GM21447 (cell line): ENCODE measurements at regions not wholly inside any gene's neighbourhood (a gene's known extent, or its start where the extent isn't known, plus 50 kb on each side); places are given as distances from the start of the nearest gene placed in this dataset.
"Not testable (repeated sequence)": the region's sequence is repeated elsewhere in the genome, so short reads cannot be mapped to it uniquely, and the experiment has no call there.

Source experiments
- ATAC-seq: cut with Tn5 transposase; IDR thresholded peaks from one replicate; pipeline ENCODE4 v1.9.1; 2021; ENCODE audit not compliant: unreplicated experiment

DNA sequence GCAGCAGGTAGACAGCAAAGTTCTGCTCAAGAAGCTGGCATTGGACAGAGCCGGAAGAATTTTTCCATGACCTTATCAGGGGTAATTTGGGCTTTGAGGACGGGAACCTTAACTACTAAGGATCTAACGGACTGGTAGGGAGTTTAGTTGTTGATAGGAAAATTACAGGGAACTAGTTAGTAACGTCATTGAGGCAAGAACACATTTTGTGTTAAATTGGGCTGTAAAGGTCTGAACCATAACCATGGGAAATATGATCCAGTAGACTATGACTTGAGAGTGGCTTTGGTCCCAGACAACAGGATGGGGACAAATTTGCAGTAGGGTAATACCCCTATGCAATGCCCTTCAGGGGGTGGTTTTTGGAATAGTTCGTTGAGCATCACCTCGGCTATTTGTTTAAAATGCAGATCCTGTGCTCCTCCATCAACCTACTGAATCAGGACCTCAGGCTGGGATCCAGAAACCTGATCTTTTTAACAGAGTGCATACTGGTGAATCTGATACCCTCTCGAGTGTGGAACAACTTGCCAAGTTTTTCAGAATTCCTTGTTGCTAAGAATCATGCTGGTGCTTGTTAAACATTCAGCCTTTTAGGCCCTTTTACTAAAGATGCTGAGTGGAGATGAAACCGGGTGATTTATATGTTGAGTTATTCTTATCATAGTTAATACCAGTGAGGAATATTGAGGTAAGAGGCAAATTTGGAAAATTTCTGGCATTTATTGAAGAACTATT lies 255.1 kb downstream of the MAP2K6 start:
- ATAC-seq, result no peak

GRCh38 chr17:69672924-69673323 lies 258.4 kb downstream of the MAP2K6 start:
- no peak for ATAC-seq

- ATAC-seq, result no peak
These were observed 262.6 kb downstream of the MAP2K6 start for GRCh38 chr17:69677130-69677529.

DNA sequence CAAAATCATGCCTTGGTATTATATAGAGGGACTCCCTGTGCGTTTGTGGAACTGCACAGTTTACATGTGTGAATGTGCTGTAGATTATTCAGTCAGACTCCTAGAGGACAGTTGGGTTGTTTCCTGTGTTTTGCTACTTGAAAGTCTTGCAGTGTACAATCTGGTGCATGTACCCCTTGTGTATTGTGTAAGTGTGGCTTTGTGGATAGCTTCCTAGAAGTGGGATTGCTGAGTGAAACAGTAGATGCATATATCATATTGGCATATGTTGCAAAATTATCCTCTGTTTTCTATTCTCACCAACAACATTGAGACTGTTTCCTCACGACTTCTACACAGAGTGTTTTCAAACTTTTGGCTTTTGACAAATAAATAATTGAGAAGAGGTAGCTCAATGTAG lies 263.7 kb downstream of the MAP2K6 start:
- no peak for ATAC-seq

DNA sequence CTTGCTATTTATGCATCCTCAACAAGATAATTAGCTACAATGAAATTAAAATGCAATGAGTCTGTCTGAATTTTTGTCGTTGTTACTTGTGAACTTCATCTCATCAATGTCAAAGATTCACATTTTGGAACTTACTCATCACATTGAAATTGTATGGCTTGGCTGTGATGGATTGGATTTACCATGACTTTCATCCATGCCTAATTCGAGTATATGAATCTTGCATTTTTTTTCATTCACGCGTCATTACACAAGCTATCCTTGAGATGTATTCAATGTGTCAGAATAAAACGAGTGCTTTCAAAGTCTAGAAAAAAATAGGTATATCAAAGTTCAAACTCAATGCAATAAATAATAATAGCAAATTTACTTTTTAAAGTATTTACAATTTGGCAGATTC lies 265.3 kb downstream of the MAP2K6 start:
- ATAC-seq, result no peak

- no peak for ATAC-seq
These were observed 269.8 kb downstream of the MAP2K6 start for GRCh38 chr17:69684251-69684650.

GRCh38 chr17:69685150-69685549 lies 270.7 kb downstream of the MAP2K6 start:
- not testable (repeated sequence) for ATAC-seq

- ATAC-seq, result no peak
These were observed 276.0 kb downstream of the MAP2K6 start for GRCh38 chr17:69690531-69690930.

DNA sequence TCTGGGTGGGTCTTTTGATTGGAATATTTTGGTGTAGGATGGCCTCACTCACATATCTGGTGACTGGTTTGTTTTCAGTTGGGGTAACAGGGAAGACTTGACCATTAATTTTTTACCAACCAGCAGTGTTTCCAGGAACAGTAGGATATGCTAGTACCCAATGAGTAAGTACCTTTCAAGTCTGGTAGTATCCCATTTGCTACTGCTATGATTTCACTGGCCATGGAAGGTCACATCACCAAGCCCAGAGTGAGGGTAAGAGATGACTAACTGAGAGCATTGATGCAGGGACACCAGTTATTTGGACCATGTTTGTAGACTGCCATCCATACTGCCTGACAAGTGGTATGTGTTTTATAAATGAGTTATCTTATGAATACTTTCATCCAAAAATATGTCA lies 277.7 kb downstream of the MAP2K6 start:
- ATAC-seq, result no peak

- no peak for ATAC-seq
These were observed 281.1 kb downstream of the MAP2K6 start for GRCh38 chr17:69695646-69696045.

DNA sequence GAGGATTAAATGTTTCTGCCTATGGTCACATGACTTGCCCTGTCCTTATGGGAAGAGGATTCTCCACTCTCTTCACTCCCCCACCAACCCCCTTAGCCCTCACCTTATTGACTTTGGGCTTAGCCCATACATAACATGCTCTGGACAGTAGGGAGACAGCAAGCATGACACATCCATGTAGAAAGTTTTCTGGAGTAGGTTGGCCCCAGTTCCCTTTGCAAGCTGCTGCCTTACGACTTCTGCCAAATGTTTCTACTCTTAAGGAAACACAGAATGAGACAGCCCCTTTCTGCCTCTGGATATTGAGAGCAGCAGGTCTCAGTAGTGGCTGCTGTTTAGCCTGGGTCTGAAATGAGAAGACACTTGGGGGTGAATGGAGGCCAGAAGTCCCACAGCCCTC lies 282.2 kb downstream of the MAP2K6 start:
- ATAC-seq, result no peak

- ATAC-seq, result not testable (repeated sequence)
These were observed 283.9 kb downstream of the MAP2K6 start for GRCh38 chr17:69698352-69698751.

DNA sequence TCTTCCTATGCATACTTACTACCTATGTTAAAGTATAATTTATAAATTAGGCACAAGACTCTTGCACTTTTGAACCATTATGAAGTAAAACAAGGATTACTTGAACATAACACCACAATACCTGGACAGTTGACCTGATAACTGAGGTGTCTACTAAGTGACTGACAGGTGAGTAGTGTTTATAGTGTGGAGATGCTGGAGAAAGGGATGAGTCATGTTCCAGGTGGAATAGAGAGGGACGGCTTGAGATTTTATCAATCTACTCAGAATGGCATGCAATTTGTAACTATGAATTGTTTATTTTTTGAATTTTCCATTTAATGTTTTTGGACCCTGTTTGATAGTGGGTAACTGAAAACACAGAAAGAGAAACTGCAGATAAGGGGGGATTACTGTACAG lies 287.6 kb downstream of the MAP2K6 start:
- ATAC-seq, result no peak

- ATAC-seq, result no peak
These were observed 289.3 kb downstream of the MAP2K6 start for GRCh38 chr17:69703751-69704150.

GRCh38 chr17:69704935-69705334 lies 290.4 kb downstream of the MAP2K6 start:
- no peak for ATAC-seq

GRCh38 chr17:69706127-69706526 lies 291.6 kb downstream of the MAP2K6 start:
- ATAC-seq, result no peak

DNA sequence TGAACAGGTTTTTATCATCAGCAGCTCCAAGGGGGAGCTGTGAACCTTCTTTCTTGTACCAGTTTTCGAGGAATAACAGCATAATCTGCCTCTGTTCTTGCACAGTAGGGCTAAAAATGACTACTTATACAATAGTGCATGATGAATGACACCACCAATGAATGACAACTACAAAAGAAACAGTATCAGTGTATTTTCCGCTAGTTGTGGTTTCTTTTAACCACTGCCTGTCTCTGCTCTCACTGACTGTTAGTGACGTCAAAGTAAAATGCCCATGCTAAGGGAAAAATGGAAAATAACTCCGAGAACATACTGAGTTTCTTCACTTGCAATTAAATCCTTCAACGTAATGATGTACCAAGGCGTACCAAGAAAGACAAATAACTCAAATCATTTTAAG lies 294.9 kb downstream of the MAP2K6 start:
- ATAC-seq, result no peak

DNA sequence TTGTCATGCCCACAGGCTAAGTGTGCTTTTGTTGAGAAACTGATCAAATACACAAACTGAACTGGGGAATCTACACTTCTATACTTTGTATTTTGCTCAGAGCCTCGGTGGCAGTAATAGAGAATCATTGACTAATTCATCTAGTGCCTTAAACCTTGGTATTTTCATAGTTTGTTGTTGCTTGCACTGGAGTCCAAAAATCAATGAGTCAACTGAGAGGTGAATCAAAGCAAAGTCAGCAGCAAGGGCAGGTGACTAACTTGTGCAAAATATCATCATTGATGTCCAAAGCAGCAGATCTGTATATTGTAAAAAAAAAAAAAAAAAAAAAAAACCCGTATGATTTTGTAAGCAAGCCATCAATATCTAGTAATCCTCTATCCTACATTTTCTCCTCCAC lies 296.4 kb downstream of the MAP2K6 start:
- ATAC-seq, result no peak

- ATAC-seq, result no peak
These were observed 297.0 kb downstream of the MAP2K6 start for GRCh38 chr17:69711541-69711940.

- no peak for ATAC-seq
These were observed 298.4 kb downstream of the MAP2K6 start for GRCh38 chr17:69712801-69713311.

DNA sequence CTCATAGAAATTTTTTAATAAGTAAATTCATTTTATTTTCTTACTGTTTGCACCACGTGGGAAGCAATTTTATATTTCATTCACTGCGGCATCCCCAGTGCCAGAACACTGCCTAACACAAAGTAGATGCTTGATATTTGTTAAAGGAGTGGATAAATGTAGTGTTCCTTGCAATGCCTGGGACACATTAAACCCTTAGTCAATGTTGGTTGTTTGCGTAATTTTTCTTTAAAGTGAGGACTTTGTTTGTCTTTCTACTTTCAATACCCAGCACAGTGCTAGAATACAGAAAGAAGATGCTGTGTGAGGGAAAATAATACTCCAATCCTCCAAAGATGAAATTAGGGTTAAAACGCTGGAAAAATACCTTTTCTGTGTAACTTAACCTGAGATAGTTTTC lies 299.3 kb downstream of the MAP2K6 start:
- ATAC-seq, result no peak

DNA sequence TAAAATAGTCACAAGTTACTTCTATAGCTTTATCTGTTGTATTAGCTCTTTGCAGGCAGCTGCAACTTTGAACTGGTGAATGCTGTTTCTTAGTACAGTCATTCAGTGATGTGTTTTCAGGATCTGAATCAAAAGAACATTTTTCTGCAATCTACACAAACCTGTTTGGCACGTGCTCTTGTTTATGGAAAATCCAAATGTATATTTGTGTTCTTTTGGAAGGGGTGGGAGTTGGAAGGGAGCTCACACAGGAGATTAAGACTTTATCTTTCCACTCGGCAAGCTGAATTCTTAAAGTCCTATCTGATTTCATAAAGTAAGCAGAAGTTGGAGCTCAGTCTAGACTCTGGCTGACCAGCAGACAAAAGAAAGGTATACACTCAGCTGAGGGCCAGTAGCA lies 300.2 kb downstream of the MAP2K6 start:
- no peak for ATAC-seq

DNA sequence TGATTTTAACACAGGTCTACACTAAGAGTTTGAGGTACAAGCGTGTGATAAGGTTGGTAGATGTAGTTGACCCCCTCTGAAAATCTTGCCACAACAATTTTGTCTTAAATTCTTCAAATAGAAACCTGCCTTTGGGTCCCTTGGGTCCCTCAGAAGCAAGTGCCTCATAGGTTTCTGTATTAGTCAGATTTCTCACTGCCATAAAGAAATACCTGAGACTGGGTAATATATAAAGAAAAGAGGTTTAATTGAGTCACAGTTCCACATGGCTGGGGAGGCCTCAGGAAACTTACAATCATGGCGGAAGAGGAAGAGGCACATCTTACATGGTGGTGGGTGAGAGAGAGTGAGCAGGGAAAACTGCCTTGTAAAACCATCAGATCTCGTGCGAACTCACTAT lies 301.2 kb downstream of the MAP2K6 start:
- ATAC-seq, result no peak
